Gastroesophageal sphincter (tissue), 3 donors: ENCODE measurements at regions not wholly inside any gene's neighbourhood (a gene's known extent, or its start where the extent isn't known, plus 50 kb on each side); places are given as distances from the start of the nearest gene placed in this dataset.

Source experiments
- POLR2A ChIP-seq, 2 donors: fragments of 450-650 bp; IDR thresholded peaks; one replicate each; pipeline ENCODE4 v1.6.1; 2017; ENCODE audit warnings: antibody characterized with exemption in 2 of 2, mild to moderate bottlenecking in 2 of 2, moderate library complexity in 1 of 2
- POLR2AphosphoS5 ChIP-seq: sonication (generic); formaldehyde crosslinking; IDR thresholded peaks from one replicate; pipeline ENCODE4 v1.6.1; 2017; ENCODE audit warnings: antibody characterized with exemption
- TF ChIP-seq, protein P1 (sequence below), 4 experiments: fragments of 200-600 bp in 2 of 4; fragments of 450-650 bp in 2 of 4; sonication (generic) in 1 of 4; IDR thresholded peaks; one replicate each; pipeline ENCODE4 v1.5.1; 2017 to 2019; ENCODE audit warnings: antibody characterized with exemption in 4 of 4, mild to moderate bottlenecking in 2 of 4, moderate library complexity in 2 of 4

DNA sequence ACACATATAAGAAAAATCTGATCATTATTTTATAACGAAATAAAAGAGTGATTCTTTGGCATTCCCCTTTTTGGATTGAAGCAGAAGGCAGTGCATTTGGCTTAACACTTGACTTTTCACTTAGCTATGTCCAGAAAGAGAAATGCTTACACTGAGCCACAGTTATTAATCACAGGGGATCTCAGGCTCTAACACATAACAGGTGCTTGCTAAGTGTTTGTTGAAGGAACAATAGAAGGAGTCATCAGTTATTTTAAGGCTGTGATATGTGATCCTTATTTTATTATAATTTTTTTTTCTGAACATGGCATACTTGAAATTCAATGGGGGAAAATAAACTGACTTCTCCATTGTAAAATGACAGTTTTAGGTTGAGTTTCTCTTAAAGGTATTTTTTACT lies 209.5 kb downstream of the UBE2E3 start:
- TF ChIP-seq, protein P1, sequence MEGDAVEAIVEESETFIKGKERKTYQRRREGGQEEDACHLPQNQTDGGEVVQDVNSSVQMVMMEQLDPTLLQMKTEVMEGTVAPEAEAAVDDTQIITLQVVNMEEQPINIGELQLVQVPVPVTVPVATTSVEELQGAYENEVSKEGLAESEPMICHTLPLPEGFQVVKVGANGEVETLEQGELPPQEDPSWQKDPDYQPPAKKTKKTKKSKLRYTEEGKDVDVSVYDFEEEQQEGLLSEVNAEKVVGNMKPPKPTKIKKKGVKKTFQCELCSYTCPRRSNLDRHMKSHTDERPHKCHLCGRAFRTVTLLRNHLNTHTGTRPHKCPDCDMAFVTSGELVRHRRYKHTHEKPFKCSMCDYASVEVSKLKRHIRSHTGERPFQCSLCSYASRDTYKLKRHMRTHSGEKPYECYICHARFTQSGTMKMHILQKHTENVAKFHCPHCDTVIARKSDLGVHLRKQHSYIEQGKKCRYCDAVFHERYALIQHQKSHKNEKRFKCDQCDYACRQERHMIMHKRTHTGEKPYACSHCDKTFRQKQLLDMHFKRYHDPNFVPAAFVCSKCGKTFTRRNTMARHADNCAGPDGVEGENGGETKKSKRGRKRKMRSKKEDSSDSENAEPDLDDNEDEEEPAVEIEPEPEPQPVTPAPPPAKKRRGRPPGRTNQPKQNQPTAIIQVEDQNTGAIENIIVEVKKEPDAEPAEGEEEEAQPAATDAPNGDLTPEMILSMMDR (IDR thresholded peaks at IDR 0.05): no peak
- TF ChIP-seq POLR2A (IDR thresholded peaks at IDR 0.05) (no peak), POLR2AphosphoS5 (no peak)
